D721Med (cell line): ENCODE measurements at regions not wholly inside any gene's neighbourhood (a gene's known extent, or its start where the extent isn't known, plus 50 kb on each side); places are given as distances from the start of the nearest gene placed in this dataset.

Experiments used
- DNase-seq: peaks from one replicate; pipeline ENCODE4 v3.0.0; 2011; ENCODE audit warnings: low spot score; ENCODE audit not compliant: insufficient read length
- FAIRE-seq: peaks from 2 replicates; lab custom pipeline; 2011; peaks lifted over from hg19 to GRCh38; lab: Jason Lieb, UNC
- CTCF ChIP-seq: IDR thresholded peaks from 2 replicates; pipeline ENCODE4 v1.5.1; 2012; ENCODE audit warnings: mild to moderate bottlenecking, control low read depth; ENCODE audit not compliant: insufficient read depth; ENCODE audit errors: missing control alignments

GRCh38 chr12:13505636-13506035 is 309.1 kb downstream of the EMP1 start:
- DNase-seq = no peak
- no peak for FAIRE-seq
- TF ChIP-seq CTCF = no peak

GRCh38 chr12:13505224-13505623 is 308.7 kb downstream of the EMP1 start:
- FAIRE-seq = no peak
- DNase-seq = no peak
- TF ChIP-seq CTCF = no peak

GRCh38 chr12:13504736-13505135 is 308.2 kb downstream of the EMP1 start:
- no peak for TF ChIP-seq CTCF
- FAIRE-seq (no peak), DNase-seq (no peak)

GRCh38 chr12:13504074-13504473 is 307.5 kb downstream of the EMP1 start:
- no peak for TF ChIP-seq CTCF
- FAIRE-seq (no peak), DNase-seq (no peak)

GRCh38 chr12:13503094-13503835 is 306.7 kb downstream of the EMP1 start:
- DNase-seq = no peak
- no peak for TF ChIP-seq CTCF
- no peak for FAIRE-seq

GRCh38 chr12:13499008-13499407 is 302.5 kb downstream of the EMP1 start:
- DNase-seq (no peak), FAIRE-seq (no peak)
- no peak for TF ChIP-seq CTCF

GRCh38 chr12:13496111-13496510 is 299.6 kb downstream of the EMP1 start:
- no peak for DNase-seq
- no peak for FAIRE-seq

More at GRCh38 chr12:13496111-13496510, 299.6 kb downstream of the EMP1 start:
- no peak for TF ChIP-seq CTCF
